ENCODE measurements at regions not wholly inside any gene's neighbourhood (a gene's known extent, or its start where the extent isn't known, plus 50 kb on each side); places are given as distances from the start of the nearest gene placed in this dataset.
A peak's percentile ranks its signal among the peaks of the same experiment; 100 is the strongest.

DNA sequence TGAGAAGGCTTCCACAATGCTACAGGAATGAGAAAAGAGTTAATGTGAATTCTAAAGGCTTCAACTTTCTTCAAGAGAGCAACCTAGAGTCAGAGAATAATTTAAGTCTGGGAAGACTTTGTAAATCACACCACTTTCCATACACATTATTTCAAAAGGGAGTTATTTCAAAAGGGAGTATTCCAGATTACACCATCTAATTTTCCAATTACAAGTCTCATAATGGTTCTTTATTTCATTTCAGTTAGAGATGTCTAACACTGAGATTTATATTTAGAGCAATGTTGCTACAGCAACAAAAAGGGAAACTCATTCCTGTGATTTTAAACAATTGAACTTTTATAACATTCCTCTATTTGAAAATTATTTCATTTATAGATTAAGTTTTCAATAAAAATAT is 98.8 kb upstream of the DST start:
- H3K79me2 ChIP-seq = peaks cover 87% of the 10 kb centered on the region
- peak overlapping the region; percentile 53 for H3K27ac ChIP-seq

DNA sequence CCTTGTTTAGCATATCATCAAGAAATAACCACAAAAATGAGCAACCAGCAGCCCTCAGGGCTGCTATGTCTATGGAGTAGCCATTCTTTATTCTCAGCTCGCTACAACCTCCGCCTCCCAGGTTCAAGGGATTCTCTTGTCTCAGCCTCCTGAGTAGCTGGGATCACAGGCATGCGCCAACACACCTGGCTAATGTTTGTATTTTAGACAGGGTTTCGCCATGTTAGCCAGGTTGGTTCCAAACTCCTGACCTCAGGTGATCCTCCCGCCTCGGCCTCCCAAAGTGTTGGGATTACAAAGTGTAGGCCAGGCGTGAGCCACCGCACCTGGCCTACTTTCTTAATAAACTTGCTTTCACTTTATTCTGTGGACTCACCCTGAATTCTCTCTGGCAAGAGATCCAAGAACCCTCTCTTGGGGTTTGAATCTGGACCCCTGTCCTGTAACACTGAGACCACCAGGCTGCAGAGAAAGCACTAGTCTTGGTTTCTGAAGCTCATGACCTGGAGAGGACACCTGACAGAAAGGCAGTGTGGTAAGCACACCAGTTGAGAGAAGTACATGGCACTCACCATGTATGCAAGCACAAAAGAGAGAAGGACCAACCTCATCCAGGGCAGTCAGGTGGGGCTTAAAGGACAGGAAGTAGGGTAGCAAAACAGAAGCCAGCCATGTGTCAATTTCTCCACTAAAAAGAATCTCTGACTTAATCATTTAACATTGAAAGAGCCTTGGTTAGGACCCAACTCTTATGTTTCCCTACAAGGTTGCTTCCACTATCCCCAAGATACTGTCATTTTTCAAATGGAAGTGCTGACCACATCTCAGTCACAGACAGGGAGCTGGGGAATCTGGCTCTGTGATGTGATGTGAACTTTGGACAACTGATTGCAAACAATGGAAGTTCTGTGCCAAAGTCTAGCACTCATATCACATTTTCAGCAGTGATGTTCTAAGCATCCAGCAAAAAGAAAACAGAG is 97.4 kb upstream of the DST start:
- H3K9me2 ChIP-seq (replicated peaks; ENCODE audit: insufficient read depth) = no peaks in the 10 kb centered on the region
- H3K27me3 ChIP-seq = no peaks in the 10 kb centered on the region
- H3K79me2 ChIP-seq = peaks cover 87% of the 10 kb centered on the region
- no peak overlapping the region for H3K4me3 ChIP-seq
- no peaks in the 10 kb centered on the region for H4K20me1 ChIP-seq (ENCODE audit: insufficient read depth, poor library complexity, severe bottlenecking)
- 97% methylated on average over 8 of the region's 8 CpGs for WGBS (ENCODE audit: low lambda C conversion rate, missing lambda C conversion rate)
- no peaks in the 10 kb centered on the region for H3K36me3 ChIP-seq (replicated peaks; ENCODE audit: insufficient read depth, low read depth)
- H3K4me1 ChIP-seq (ENCODE audit: insufficient read depth) = peaks cover 22% of the 10 kb centered on the region
- no peaks in the 10 kb centered on the region for H3K9me3 ChIP-seq (ENCODE audit: low read depth)
- H3K4me2 ChIP-seq = peak overlapping the region; percentile 64
- peak; percentile 36 for DNase-seq (ENCODE audit: low spot score)
- no peak overlapping the region for H2AFZ ChIP-seq
- peak overlapping the region; percentile 87 for H3K27ac ChIP-seq
- TF ChIP-seq EZH2phosphoT487 (IDR thresholded peaks at IDR 0.05; ENCODE audit: low read depth, severe bottlenecking, unreplicated experiment) = no peak
- TF ChIP-seq EZH2 (IDR thresholded peaks at IDR 0.05; ENCODE audit: borderline replicate concordance) = no peak
- TF ChIP-seq, protein P1, sequence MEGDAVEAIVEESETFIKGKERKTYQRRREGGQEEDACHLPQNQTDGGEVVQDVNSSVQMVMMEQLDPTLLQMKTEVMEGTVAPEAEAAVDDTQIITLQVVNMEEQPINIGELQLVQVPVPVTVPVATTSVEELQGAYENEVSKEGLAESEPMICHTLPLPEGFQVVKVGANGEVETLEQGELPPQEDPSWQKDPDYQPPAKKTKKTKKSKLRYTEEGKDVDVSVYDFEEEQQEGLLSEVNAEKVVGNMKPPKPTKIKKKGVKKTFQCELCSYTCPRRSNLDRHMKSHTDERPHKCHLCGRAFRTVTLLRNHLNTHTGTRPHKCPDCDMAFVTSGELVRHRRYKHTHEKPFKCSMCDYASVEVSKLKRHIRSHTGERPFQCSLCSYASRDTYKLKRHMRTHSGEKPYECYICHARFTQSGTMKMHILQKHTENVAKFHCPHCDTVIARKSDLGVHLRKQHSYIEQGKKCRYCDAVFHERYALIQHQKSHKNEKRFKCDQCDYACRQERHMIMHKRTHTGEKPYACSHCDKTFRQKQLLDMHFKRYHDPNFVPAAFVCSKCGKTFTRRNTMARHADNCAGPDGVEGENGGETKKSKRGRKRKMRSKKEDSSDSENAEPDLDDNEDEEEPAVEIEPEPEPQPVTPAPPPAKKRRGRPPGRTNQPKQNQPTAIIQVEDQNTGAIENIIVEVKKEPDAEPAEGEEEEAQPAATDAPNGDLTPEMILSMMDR (IDR thresholded peaks at IDR 0.05; ENCODE audit: poor library complexity) = no peak

More for the DNA sequence above, 98.8 kb upstream of the DST start:
- Histone ChIP-seq H4K20me1 (ENCODE audit: insufficient read depth, poor library complexity, severe bottlenecking) (no peaks in the 10 kb centered on the region), H3K27me3 (no peaks in the 10 kb centered on the region), H3K9me2 (replicated peaks; ENCODE audit: insufficient read depth) (no peaks in the 10 kb centered on the region), H3K9me3 (ENCODE audit: low read depth) (no peaks in the 10 kb centered on the region), H2AFZ (no peak overlapping the region), H3K4me2 (peak overlapping the region; percentile 64), H3K4me3 (no peak overlapping the region), H3K4me1 (ENCODE audit: insufficient read depth) (peaks cover 22% of the 10 kb centered on the region), H3K36me3 (replicated peaks; ENCODE audit: insufficient read depth, low read depth) (no peaks in the 10 kb centered on the region)
- TF ChIP-seq EZH2phosphoT487 (IDR thresholded peaks at IDR 0.05; ENCODE audit: low read depth, severe bottlenecking, unreplicated experiment) = no peak
- no peak for TF ChIP-seq EZH2 (IDR thresholded peaks at IDR 0.05; ENCODE audit: borderline replicate concordance)
- TF ChIP-seq, protein P1 (IDR thresholded peaks at IDR 0.05; ENCODE audit: poor library complexity) = no peak
- no peak for DNase-seq (ENCODE audit: low spot score)

DNA sequence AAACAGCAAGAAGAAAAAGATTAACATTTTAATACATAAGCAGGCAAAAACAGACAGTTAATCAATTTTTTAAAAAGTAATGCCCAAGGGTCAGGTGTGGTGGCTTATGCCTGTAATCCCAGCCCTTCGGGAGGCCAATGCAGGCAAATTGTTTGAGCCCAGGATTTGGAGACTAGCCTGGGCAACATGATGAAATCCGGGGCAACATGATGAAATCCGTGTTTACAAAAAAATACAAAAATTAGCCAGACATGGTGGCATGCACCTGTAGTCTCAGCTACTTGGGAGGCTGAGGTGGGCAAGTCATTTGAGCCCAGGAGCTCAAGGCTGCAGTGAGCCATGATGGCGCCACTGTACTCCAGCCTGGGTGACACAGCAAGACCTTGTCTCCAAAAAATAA is 94.1 kb upstream of the DST start:
- no peak for TF ChIP-seq EZH2phosphoT487 (IDR thresholded peaks at IDR 0.05; ENCODE audit: low read depth, severe bottlenecking, unreplicated experiment)
- no peak for TF ChIP-seq EZH2 (IDR thresholded peaks at IDR 0.05; ENCODE audit: borderline replicate concordance)
- TF ChIP-seq, protein P1 (IDR thresholded peaks at IDR 0.05; ENCODE audit: poor library complexity) = no peak
- H3K36me3 ChIP-seq (replicated peaks; ENCODE audit: insufficient read depth, low read depth) = no peaks in the 10 kb centered on the region
- no peak overlapping the region for H2AFZ ChIP-seq
- 91% methylated on average over 4 of the region's 4 CpGs for WGBS (ENCODE audit: low lambda C conversion rate, missing lambda C conversion rate)
- DNase-seq (ENCODE audit: low spot score) = no peak
- H3K27ac ChIP-seq = no peak overlapping the region
- no peak overlapping the region for H3K4me2 ChIP-seq
- peaks cover 81% of the 10 kb centered on the region for H3K79me2 ChIP-seq
- H3K27me3 ChIP-seq = no peaks in the 10 kb centered on the region
- no peaks in the 10 kb centered on the region for H3K9me3 ChIP-seq (ENCODE audit: low read depth)
- peaks cover 31% of the 10 kb centered on the region for H3K4me1 ChIP-seq (ENCODE audit: insufficient read depth)
- no peak overlapping the region for H3K4me3 ChIP-seq
- no peaks in the 10 kb centered on the region for H3K9me2 ChIP-seq (replicated peaks; ENCODE audit: insufficient read depth)
- no peaks in the 10 kb centered on the region for H4K20me1 ChIP-seq (ENCODE audit: insufficient read depth, poor library complexity, severe bottlenecking)
